Panc1 (cell line): ENCODE measurements at regions not wholly inside any gene's neighbourhood (a gene's known extent, or its start where the extent isn't known, plus 50 kb on each side); places are given as distances from the start of the nearest gene placed in this dataset.

Source experiments
- ATAC-seq: fragments of 200-7000 bp; cut with Tn5 transposase; 2 replicates; pipeline ENCODE4 v1.9.1; 2020; ENCODE audit warnings: mild to moderate bottlenecking, moderate library complexity
- BruUV-seq: library from RNA; stranded (reverse); fragments of 400-500 nt; replicated peaks from 2 replicates; lab custom pipeline; 2021; lab: Mats Ljungman, UMichigan
- CTCF ChIA-PET: fragments of 300-600 bp; sonication (Branson Sonifier 250); formaldehyde crosslinking; loops from one replicate; lab custom pipeline; 2022; ENCODE audit warnings: antibody characterized with exemption; lab: Charles Lee
- POLR2A ChIA-PET: fragments of 300-600 bp; sonication (Branson Sonifier 250); formaldehyde crosslinking; loops from one replicate; lab custom pipeline; 2022; ENCODE audit warnings: antibody characterized with exemption; lab: Charles Lee
- DNase-seq: peaks from one replicate; pipeline ENCODE4 v3.0.0-alpha.2; 2010; ENCODE audit warnings: low read depth, low spot score
- H3K27ac ChIP-seq: 2 replicates; pipeline ENCODE4 v1.5.1; 2011; ENCODE audit warnings: mild to moderate bottlenecking, low read length, inconsistent platforms
- H3K27me3 ChIP-seq: fragments of 200-500 bp; sonication (Bioruptor generic); 2 replicates; pipeline ENCODE4 v1.6.0; 2014; ENCODE audit warnings: low read length, inconsistent platforms; ENCODE audit not compliant: control insufficient read depth, insufficient read depth
- H3K36me3 ChIP-seq: fragments of 200-500 bp; sonication (Bioruptor generic); 2 replicates; pipeline ENCODE4 v1.5.1; 2014; ENCODE audit warnings: inconsistent platforms, mild to moderate bottlenecking, low read length, moderate library complexity; ENCODE audit not compliant: control insufficient read depth, insufficient read depth
- H3K4me1 ChIP-seq: 2 replicates; pipeline ENCODE4 v1.5.1; 2011; ENCODE audit warnings: inconsistent platforms, mild to moderate bottlenecking, low read length, moderate library complexity; ENCODE audit not compliant: control insufficient read depth, insufficient read depth
- H3K4me3 ChIP-seq, 2 experiments: 2 replicates each; pipeline ENCODE4 v1.5.1; 2011 to 2012; ENCODE audit warnings: low read depth in 2 of 2, low read length in 2 of 2, mild to moderate bottlenecking in 2 of 2, inconsistent platforms in 1 of 2, moderate library complexity in 1 of 2
- H3K9me3 ChIP-seq: fragments of 200-500 bp; sonication (Bioruptor generic); 2 replicates; pipeline ENCODE4 v1.5.1; 2014; ENCODE audit warnings: low read depth, mild to moderate bottlenecking, inconsistent platforms, low read length, moderate library complexity; ENCODE audit not compliant: control insufficient read depth, insufficient read depth
- CTCF ChIP-seq: fragments of 450-650 bp; IDR thresholded peaks from 2 replicates; pipeline ENCODE4 v1.5.1; 2017; ENCODE audit warnings: mild to moderate bottlenecking
- POLR2AphosphoS5 ChIP-seq: IDR thresholded peaks from 2 replicates; pipeline ENCODE4 v1.6.1; 2012; ENCODE audit warnings: mild to moderate bottlenecking, low read depth, low read length, moderate library complexity
- REST ChIP-seq, 2 experiments: IDR thresholded peaks; 2 replicates each; pipeline ENCODE4 v1.6.1; 2011 to 2012; ENCODE audit warnings: low read depth in 2 of 2, control low read depth in 1 of 2, low read length in 1 of 2, mild to moderate bottlenecking in 1 of 2, moderate library complexity in 1 of 2; ENCODE audit not compliant: insufficient read depth in 1 of 2
- SIN3A ChIP-seq: IDR thresholded peaks from 2 replicates; pipeline ENCODE4 v1.6.1; 2012; ENCODE audit warnings: low read depth, mild to moderate bottlenecking, low read length, moderate library complexity, borderline replicate concordance; ENCODE audit not compliant: insufficient read depth
- TCF7L2 ChIP-seq: IDR thresholded peaks from 2 replicates; pipeline ENCODE4 v1.6.1; 2011; ENCODE audit warnings: mild to moderate bottlenecking, low read depth, low read length, inconsistent platforms
- in situ Hi-C: cut with HindIII; loops from 2 replicates; pipeline ENCODE4 v1.10.0; 2016; ENCODE audit warnings: low sequenced_read_pairs, low pct_unique_long_range_greater_than_20kb
- intact Hi-C: fragments of 100-400 bp; cut with micrococcal nuclease; formaldehyde crosslinking; loops from one replicate; pipeline ENCODE4 v1.10.0; 2022; ENCODE audit not compliant: unreplicated experiment

- in situ Hi-C loops, result no loop called here
These were observed 458.6 kb upstream of the DCC start for GRCh38 chr18:51881394-51881793.

GRCh38 chr18:51884039-51884438, 456.0 kb upstream of the DCC start:
- DNase-seq (no peak), ATAC-seq (no peak)
- POLR2A ChIA-PET, result no interaction called here
- Histone ChIP-seq H3K27ac (no peak overlapping the region), H3K4me3 (no peak overlapping the region), H3K27me3 (no peaks in the 10 kb centered on the region), H3K36me3 (no peaks in the 10 kb centered on the region), H3K4me1 (no peaks in the 10 kb centered on the region), H3K9me3 (no peaks in the 10 kb centered on the region)
- in situ Hi-C loops (no loop called here), intact Hi-C loops (no loop called here)
- CTCF ChIA-PET, result no interaction called here
- TF ChIP-seq SIN3A (no peak), TCF7L2 (no peak), POLR2AphosphoS5 (no peak)
- no TSS peak for BruUV-seq

More at GRCh38 chr18:51881394-51881793, 458.6 kb upstream of the DCC start:
- CTCF ChIA-PET, result interaction anchor here (0.7 kb wide), 1 partner anchor 14 kb away, joined by 3 read pairs; no protein-coding TSS in a partner anchor
- Histone ChIP-seq H3K27me3 (no peaks in the 10 kb centered on the region), H3K9me3 (no peaks in the 10 kb centered on the region), H3K4me3 (no peak overlapping the region), H3K36me3 (no peaks in the 10 kb centered on the region), H3K4me1 (no peaks in the 10 kb centered on the region), H3K27ac (no peak overlapping the region)
- DNase-seq (no peak), ATAC-seq (no peak)
- POLR2A ChIA-PET, result no interaction called here
- TF ChIP-seq REST (IDR thresholded peaks at IDR 0.05; ENCODE audit: insufficient read depth in 1 of 2, low read depth in 2 of 2, low read length in 1 of 2) (no peak), POLR2AphosphoS5 (no peak), SIN3A (no peak), CTCF (no peak), TCF7L2 (no peak)
- intact Hi-C loops, result no loop called here
- no TSS peak for BruUV-seq

DNA sequence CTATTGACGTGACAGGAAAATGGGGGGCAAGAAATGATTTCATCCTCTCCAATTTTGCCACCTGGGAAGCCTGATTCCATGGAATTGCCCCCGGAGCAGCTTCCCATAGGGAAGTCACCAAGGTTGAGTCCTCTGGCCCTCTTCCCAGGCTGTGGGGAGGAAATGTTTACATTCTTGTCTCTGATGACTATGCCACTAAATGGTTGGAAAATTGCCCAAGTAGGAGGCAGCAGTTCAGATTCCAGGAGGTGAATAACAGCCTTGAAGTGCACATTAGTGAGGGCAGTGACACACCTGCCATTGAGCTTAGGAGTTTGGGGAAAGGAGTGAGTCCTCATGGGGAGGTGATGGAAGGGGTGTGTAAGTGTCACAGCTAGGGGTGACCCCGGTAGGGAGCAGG, 449.2 kb upstream of the DCC start:
- no TSS peak for BruUV-seq
- no peak overlapping the region for H3K27ac ChIP-seq
- no peaks in the 10 kb centered on the region for H3K4me1 ChIP-seq
- DNase-seq (peak; percentile 15), ATAC-seq (peak; percentile 68)
- H3K27me3 ChIP-seq, result no peaks in the 10 kb centered on the region
- no peaks in the 10 kb centered on the region for H3K36me3 ChIP-seq
- no peaks in the 10 kb centered on the region for H3K9me3 ChIP-seq
- ChIA-PET CTCF (no interaction called here), POLR2A (no interaction called here)
- in situ Hi-C loops (no loop called here), intact Hi-C loops (no loop called here)
- TF ChIP-seq REST (IDR thresholded peaks at IDR 0.05; ENCODE audit: insufficient read depth in 1 of 2, low read depth in 2 of 2, low read length in 1 of 2), result no peak
- no peak for TF ChIP-seq CTCF
- no peak for TF ChIP-seq POLR2AphosphoS5
- TF ChIP-seq TCF7L2, result no peak
- TF ChIP-seq SIN3A, result no peak
- H3K4me3 ChIP-seq, result no peak overlapping the region
